LNCAP (cell line): ENCODE measurements at regions not wholly inside any gene's neighbourhood (a gene's known extent, or its start where the extent isn't known, plus 50 kb on each side); places are given as distances from the start of the nearest gene placed in this dataset.

ENCODE experiments used
- TF ChIP-seq, protein P1 (sequence below): fragments of 450-650 bp; IDR thresholded peaks from 2 replicates; pipeline ENCODE4 v1.5.1; 2017; ENCODE audit warnings: mild to moderate bottlenecking

DNA sequence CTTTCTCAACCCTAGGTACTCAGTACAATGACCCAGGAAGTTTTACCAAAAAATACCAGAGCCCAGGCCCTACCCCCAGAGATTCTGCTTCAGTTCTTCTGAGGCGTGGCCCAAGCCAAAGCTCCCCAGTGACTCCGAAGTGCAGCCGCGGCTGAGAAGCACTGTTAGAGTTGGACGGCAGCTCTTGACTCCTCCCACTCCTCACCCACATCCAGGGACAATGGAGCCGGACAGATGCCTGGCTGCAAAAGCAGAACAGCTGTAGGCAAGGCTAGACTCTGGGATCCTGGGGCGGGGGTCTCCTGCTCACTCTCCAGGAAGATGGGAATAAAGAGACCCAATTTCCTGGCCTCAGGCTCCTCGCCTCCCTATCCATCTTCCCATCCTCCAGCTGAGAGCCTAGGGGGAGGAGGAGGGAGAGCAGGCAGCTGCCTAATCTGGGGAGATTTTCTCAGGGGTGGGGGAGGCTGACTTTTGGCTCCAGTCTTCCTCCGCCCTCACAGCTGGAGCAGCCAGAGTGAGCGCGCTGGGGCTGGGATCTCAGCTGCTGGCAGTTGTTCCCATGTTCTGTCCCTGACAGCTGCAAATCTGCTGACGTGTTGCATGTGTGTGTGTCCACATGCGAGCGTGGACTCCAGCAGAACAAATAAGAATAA, 223.8 kb downstream of the OPA1 start:
- TF ChIP-seq, protein P1, sequence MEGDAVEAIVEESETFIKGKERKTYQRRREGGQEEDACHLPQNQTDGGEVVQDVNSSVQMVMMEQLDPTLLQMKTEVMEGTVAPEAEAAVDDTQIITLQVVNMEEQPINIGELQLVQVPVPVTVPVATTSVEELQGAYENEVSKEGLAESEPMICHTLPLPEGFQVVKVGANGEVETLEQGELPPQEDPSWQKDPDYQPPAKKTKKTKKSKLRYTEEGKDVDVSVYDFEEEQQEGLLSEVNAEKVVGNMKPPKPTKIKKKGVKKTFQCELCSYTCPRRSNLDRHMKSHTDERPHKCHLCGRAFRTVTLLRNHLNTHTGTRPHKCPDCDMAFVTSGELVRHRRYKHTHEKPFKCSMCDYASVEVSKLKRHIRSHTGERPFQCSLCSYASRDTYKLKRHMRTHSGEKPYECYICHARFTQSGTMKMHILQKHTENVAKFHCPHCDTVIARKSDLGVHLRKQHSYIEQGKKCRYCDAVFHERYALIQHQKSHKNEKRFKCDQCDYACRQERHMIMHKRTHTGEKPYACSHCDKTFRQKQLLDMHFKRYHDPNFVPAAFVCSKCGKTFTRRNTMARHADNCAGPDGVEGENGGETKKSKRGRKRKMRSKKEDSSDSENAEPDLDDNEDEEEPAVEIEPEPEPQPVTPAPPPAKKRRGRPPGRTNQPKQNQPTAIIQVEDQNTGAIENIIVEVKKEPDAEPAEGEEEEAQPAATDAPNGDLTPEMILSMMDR: no peak

DNA sequence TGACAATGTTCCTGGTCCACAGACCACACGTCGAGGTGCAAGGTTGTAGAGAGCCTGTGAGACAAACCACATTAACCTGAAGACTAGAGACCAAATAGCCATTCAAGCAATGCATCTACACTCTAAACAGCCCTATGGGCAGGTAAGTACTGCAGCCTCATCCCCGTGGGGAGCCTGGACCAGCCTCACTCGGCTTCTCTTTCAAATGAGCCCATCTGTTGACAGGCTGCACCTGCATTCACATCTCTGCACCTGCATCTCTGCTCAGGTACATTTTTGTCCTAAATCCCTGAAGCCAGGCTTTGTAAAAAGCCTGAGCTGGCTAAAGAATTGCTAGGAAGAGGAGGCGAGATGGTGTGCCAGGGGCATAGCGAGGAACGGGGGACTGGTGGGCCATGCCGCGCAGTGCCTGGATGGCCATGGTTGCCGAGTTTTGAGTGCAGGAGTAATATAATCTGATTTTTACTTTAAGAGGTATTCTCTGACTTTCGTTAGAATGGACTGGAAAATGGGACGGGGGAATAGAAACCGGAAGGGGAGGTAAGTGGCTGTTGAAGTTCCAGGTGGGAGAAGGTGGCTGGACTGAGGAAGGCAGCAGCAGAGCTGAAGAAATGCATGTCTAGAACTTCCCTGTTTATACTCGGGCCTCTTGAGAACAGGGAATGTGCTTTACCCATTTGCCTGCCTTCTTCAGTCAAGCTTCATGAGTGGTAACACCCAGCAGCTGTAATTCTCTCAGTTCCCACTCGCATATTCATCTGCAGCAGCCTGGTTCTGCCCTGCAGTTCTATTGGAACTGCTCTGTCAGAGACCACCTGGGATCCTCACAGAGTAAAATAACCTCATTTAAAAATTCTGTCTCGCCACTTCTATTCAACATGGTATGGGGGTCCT, 226.4 kb downstream of the OPA1 start:
- TF ChIP-seq, protein P1: no peak

DNA sequence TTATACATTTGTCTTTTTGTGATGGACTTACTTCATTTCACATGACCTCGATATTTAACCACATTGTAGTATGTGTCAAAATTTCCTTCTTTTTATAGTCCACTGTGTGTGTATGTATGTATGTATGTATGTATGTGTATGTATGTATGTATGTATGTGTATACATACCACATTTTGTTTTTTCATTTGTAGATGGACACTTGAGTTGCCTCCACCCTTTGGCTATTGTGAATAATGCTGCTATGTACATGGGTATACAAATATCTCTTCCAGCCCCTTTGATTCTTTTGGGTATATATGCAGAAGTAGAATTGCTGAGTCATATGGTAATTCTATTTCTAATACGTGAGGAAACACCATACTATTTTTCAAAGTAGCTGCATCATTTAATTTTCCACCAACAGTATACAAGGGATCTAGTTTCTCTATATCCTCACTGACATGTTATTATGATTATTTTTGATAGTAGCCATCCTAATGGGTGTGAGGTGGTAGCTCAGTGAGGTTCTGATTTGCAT, 228.2 kb downstream of the OPA1 start:
- TF ChIP-seq, protein P1: no peak

DNA sequence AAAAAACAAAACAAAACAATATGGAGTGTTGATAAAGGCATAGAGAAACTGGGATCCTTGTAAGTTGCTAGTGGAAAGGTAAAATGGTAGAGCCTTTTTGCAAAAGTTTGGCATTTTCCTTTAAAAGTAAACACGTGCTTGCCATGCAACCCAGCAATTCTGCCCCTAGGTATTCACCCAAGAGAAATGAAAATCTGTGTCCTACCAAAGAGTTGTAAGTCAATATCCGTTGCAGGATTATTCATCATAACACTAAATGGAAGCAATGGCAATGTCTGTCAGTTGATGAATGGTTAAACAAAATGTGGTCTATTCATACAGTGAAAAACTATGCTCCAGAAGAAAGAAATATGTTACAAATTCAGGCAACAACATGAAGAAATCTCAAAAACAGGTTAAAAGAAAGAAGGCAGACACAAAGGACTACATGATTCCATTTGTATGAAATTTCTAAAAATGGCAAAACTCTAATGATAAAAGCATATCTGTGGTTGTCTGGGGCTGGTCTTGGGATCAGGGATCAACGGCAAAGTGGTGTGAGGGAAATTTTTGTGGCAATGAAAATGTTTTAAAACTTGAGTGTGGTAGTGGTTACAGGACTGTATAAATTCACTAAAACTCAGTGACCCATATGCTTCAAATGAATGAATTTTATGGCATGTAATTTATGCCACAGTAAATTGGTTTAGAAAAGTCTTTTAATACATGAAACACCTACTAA, 229.6 kb downstream of the OPA1 start:
- TF ChIP-seq, protein P1: no peak

DNA sequence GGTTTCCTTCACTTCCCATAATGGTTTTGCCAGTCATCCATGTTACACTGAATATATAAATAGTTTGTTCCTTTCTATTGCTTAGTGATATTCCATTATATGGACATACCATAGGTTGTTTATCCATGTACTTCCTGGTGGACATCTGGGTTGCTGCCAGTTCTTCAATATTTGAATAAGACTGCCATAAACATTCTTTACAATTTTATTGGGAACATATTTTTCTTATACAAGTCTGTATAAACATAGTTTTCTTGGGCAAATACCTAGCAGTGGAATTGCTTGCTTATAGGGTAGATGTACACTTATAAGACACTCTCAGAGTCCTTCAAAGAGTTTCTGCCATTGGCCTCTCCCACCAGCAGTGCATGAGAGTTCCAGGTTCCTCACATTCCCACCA, 231.4 kb downstream of the OPA1 start:
- TF ChIP-seq, protein P1: no peak

DNA sequence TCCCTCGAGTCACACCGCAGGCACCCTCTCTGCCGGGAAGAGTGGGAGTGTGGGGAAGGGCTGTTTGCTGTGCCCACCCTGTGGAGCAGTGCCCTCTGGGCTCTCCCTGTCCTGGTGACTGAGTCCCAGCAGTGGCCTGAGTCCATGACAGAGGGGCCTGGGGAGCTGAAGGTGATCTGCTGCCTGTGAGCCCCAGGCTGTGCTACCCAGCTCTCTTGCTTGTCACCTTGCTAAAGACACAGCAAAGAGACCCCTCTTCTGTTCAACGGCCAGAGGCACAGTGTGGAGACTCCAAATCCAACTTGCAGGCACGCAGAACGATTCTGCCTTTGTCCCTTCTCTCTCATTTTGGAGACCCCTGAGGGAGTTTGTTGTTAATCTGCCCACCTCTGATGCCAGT, 232.6 kb downstream of the OPA1 start:
- TF ChIP-seq, protein P1: no peak

DNA sequence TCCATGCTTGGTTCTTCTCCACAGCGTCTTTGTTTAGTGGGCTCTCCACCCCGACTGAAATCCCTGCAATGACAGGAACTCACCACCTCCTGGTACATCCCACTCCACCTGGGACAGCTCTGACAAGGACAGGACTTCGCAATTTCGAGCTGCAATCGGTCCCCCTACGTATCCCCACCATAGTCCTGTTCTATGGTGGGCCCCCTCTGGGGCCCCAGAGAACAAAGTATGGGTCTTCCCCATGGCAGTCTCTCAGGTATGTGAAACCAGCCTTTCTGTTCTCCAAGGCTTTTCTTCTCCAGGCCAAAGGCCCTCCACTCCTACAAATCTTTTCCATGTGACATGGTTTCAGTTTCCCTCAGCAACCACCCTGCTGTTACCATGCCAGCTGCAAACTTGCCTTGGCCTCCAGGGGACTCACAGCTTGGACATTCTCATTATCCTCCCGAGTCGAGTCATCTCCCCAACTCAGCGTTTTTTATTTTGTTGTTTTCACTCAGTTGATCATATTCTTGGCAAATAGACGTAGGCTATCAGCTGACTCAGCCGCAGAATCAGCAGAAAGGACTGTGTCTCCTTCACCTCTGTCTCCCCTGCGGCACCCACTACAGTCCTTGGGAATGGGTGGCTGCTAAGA, 233.3 kb downstream of the OPA1 start:
- TF ChIP-seq, protein P1: no peak
